Activated T-cell treated with anti-CD3 and anti-CD28 coated beads, Interleukin-2, amount 50 U/mL, for 72 hours (primary cell): ENCODE measurements at regions not wholly inside any gene's neighbourhood (a gene's known extent, or its start where the extent isn't known, plus 50 kb on each side); places are given as distances from the start of the nearest gene placed in this dataset.

Source experiments
- ATAC-seq, 2 donors: fragments of 150-1000 bp; cut with Tn5 transposase; replicated peaks in 1 of 2; 2 replicates each; pipeline ENCODE4 v1.10.0; 2021; ENCODE audit warnings: moderate library complexity in 2 of 2, mild to moderate bottlenecking in 1 of 2
- DNase-seq, 2 donors: peaks; one replicate each; pipeline ENCODE4 v3.0.0; 2021 to 2022; ENCODE audit warnings: mixed read lengths in 1 of 2
- H3K27ac Mint-ChIP-seq: one replicate; pipeline ENCODE4 v1.8.0; 2022; ENCODE audit warnings: mild to moderate bottlenecking, moderate library complexity, mixed read lengths
- H3K27me3 Mint-ChIP-seq: one replicate; pipeline ENCODE4 v1.8.0; 2022; ENCODE audit warnings: low read depth, mixed read lengths
- H3K36me3 Mint-ChIP-seq, 2 donors: one replicate each; pipeline ENCODE4 v1.8.0; 2022; ENCODE audit warnings: mixed read lengths in 2 of 2, mild to moderate bottlenecking in 1 of 2; ENCODE audit not compliant: insufficient read depth in 2 of 2
- H3K4me1 Mint-ChIP-seq: one replicate; pipeline ENCODE4 v1.8.0; 2022; ENCODE audit warnings: low read depth, mixed read lengths
- H3K4me3 Mint-ChIP-seq, 2 donors: one replicate each; pipeline ENCODE4 v1.8.0; 2022; ENCODE audit warnings: mild to moderate bottlenecking in 2 of 2, mixed read lengths in 2 of 2, moderate library complexity in 2 of 2
- H3K9me3 Mint-ChIP-seq, 2 donors: one replicate each; pipeline ENCODE4 v1.8.0; 2022; ENCODE audit warnings: mixed read lengths in 2 of 2

DNA sequence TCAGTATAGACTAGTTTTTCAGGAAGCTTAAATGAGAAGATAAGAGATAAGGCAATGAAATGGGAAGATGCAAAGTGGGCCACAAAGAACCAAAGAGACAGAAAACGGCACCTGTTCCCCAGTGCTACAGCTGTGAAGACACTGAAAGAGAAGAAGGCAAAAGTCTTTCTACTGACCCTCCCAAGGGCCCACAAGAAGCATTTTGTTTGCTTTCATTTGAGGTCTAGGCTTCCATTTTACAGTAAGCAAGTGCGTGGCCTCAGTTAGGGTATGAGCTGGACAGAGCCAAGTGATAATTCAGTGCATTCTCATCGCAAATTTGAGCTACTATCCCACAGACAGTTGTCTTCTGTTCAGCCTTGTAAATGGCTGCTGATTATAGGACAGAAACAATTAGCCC, 53.4 kb upstream of the STK17B start:
- Mint-ChIP-seq H3K27me3 (no peaks in the 10 kb centered on the region), H3K4me1 (peaks cover 77% of the 10 kb centered on the region), H3K4me3 (peak overlapping the region; percentile 16 to 29), H3K36me3 (peaks cover 6 to 24% of the 10 kb centered on the region in 2 donors), H3K27ac (peak overlapping the region; percentile 89), H3K9me3 (peaks cover 3 to 4% of the 10 kb centered on the region in 2 donors)
- no peak for DNase-seq
- no peak for ATAC-seq

DNA sequence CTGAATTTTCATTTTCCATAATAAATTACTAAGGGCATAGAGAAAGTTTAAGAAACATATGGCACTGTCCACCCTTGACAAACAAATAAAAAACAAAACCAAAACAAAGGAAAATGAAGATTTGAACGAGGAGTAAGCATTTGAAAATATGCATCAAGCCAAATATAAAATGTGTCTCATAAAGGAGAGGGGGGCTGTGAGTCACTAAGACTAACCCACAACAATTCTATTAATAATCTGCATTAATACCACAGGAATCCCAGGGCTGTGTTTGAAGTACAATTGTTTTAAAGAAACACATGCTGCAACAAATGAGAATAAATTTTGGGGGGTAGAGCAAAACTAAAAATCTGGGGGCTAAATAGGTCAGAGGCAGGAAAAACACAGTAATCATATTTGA, 53.8 kb upstream of the STK17B start:
- Mint-ChIP-seq H3K27me3 (no peaks in the 10 kb centered on the region), H3K4me1 (peaks cover 79% of the 10 kb centered on the region), H3K27ac (peak overlapping the region; percentile 89), H3K4me3 (peak overlapping the region in 1 of 2 donors; percentile 29), H3K9me3 (peaks cover 3 to 4% of the 10 kb centered on the region in 2 donors), H3K36me3 (peaks cover 6 to 24% of the 10 kb centered on the region in 2 donors)
- ATAC-seq (no peak), DNase-seq (no peak)

DNA sequence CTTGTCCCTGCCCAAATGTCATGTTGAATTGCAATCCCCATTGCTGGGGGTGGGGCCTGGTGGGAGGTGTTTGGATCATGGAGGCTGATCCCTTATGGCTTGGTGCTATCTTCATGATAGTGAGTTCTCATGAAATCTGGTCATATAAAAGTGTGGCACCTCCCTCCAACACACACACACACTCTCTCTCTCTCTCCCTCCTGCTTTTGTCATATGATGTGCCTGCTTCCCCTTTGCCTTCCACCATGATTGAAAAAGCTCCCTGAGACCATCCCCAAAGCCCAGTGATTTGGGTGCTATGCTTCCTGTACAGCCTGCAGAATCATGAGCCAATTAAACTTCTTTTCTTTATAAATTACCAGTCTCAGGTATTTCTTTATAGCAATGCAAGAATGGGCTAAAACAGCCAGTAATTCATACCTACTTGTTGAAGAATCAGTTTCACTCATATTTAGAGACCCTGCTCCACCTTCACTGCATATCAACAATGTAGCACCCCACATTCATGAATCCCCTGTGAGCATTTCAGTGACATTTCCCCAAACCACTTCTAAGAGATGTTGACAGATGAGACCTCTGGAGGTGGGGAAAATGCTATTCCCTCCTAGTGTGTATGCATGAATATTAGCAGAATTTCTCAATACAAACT, 54.8 kb upstream of the STK17B start:
- H3K27ac Mint-ChIP-seq, result peak overlapping the region; percentile 6
- H3K4me1 Mint-ChIP-seq, result peaks cover 80% of the 10 kb centered on the region
- peaks cover 3 to 4% of the 10 kb centered on the region in 2 donors for H3K9me3 Mint-ChIP-seq
- peaks cover 6 to 24% of the 10 kb centered on the region in 2 donors for H3K36me3 Mint-ChIP-seq
- H3K4me3 Mint-ChIP-seq, result peak overlapping the region; percentile 24 to 47
- H3K27me3 Mint-ChIP-seq, result no peaks in the 10 kb centered on the region
- no peak for ATAC-seq
- DNase-seq, result no peak

DNA sequence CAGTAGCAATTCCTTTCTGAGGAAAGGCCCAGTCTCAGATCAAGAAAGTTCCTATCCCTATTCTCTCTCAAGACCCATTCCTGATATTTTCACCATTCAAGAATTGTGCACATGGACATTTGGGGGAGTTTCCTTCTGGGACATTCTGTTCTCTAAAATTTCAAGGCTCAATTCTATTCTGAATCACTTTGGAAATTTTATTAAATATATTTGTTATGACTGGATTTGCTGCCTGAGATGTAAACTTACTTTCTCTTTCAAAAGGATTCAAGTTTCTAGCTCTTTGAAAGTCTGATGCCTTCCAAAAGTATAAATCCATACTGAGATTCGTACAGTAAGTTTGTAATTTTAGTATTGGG, 55.3 kb upstream of the STK17B start:
- H3K27ac Mint-ChIP-seq, result peak overlapping the region; percentile 59
- peaks cover 85% of the 10 kb centered on the region for H3K4me1 Mint-ChIP-seq
- DNase-seq (no peak), ATAC-seq (no peak)
- no peaks in the 10 kb centered on the region for H3K27me3 Mint-ChIP-seq
- H3K36me3 Mint-ChIP-seq, result peaks cover 6 to 24% of the 10 kb centered on the region in 2 donors
- H3K4me3 Mint-ChIP-seq, result peak overlapping the region; percentile 24 to 47
- peaks cover 3 to 4% of the 10 kb centered on the region in 2 donors for H3K9me3 Mint-ChIP-seq

DNA sequence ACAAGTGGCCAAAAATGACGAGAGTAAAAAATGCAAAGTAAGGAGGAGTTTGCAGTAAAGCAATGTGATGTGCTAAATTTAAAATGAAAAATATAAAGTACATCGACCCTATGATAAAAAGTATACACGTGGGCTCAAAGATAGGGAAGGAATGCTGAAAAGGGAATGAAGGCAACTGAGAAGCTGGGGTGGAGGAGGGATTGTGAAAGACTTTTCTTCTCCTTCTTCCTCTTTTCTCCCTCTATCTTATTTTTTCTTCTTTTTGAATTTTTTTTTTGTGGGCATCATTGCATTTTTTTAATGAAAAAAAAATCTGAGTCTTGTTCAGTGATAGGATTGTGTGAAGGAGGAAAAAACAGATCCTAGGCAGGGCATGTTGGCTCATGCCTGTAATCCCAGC, 57.6 kb upstream of the STK17B start:
- peak overlapping the region; percentile 63 for H3K27ac Mint-ChIP-seq
- H3K9me3 Mint-ChIP-seq, result peaks cover 0 to 1% of the 10 kb centered on the region in 2 donors
- DNase-seq, result no peak
- no peak for ATAC-seq
- H3K4me3 Mint-ChIP-seq, result peak overlapping the region; percentile 51 to 55
- H3K4me1 Mint-ChIP-seq, result peaks cover 97% of the 10 kb centered on the region
- no peaks in the 10 kb centered on the region for H3K27me3 Mint-ChIP-seq
- H3K36me3 Mint-ChIP-seq, result peaks cover 4 to 13% of the 10 kb centered on the region in 2 donors

DNA sequence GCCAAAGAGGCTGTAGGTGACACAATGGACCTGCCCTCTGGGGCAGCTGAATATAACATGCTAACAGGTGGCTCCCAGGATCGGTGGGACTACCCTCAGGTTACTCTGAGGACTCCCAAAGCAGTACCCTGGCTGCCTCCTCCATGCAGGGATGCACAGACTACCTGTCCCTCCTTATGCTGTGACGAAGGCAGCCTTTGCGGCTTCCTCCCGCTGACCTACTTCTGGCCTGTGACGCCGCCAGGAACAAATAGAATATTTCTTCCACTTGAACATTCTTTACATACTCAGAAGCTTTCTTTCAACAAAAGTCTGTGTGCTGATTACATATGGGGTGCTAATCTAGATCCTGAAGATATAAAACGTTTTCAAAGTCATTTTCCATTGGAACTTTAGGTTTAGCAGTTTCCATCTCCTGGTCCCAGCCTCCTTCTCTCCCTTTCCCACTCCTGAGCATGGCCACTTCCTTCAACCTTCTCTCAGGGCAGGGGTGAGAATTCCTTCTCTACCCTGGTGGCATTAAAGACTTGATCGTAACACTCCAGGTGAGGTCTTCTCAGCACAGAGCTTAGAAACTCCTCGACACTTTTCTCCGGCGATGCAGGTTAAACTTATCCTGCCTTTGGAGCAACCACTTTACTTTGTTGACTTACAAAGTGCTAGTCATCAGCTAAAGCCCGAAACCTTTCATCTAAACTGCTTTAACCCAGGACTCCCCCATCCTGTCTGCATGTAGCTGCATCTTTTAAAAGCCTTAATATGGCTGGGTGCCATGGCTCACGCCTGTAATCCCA, 58.9 kb upstream of the STK17B start:
- H3K9me3 Mint-ChIP-seq, result no peaks in the 10 kb centered on the region
- ATAC-seq, result peak; percentile 8 to 33
- H3K4me1 Mint-ChIP-seq, result peaks cover 97% of the 10 kb centered on the region
- H3K27me3 Mint-ChIP-seq, result no peaks in the 10 kb centered on the region
- peaks cover 2 to 6% of the 10 kb centered on the region in 2 donors for H3K36me3 Mint-ChIP-seq
- peak; percentile 31 to 55 for DNase-seq
- peak overlapping the region; percentile 94 for H3K27ac Mint-ChIP-seq
- peak overlapping the region; percentile 84 to 88 for H3K4me3 Mint-ChIP-seq

DNA sequence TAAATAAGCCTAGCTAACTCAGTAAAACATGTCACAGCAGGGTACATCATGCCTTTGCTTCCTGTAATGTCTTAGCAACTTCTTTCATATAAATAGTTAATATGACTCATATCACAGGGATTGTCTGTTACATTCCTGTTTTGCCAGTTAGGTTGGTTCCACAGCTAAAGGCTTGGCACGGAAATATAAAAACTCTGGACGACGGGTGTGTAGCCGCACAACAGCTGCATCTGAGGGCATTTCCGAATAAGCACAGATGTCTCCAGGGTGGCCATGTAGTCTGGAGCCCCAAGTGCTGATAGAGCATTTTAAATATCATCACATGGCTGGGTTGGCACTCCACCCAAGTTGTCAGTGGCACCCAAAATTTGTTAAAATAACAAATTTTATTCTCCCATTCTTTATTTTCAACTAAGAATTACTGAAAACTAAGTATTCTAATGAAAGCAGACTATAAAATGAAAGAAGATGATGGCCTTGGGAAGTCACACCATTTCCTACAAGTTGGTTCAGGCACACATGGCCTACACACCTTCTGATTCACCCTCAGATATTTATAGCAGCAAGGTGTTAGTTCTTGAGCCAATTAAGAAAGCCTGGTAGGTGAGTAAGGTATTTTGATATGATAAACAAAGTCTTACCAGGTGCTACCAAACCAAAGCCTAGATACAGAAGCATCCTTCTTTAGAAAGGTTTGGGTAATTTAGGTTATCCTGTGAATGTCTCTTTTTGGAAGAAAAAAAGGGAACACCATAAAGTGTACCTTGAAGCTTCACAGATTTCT, 61.8 kb upstream of the STK17B start:
- ATAC-seq (peak; percentile 34 to 49), DNase-seq (no peak)
- Mint-ChIP-seq H3K36me3 (peaks cover 6 to 12% of the 10 kb centered on the region in 2 donors), H3K4me1 (peaks cover 100% of the 10 kb centered on the region), H3K27ac (peak overlapping the region; percentile 86), H3K9me3 (no peaks in the 10 kb centered on the region), H3K4me3 (peak overlapping the region; percentile 29 to 58), H3K27me3 (no peaks in the 10 kb centered on the region)

DNA sequence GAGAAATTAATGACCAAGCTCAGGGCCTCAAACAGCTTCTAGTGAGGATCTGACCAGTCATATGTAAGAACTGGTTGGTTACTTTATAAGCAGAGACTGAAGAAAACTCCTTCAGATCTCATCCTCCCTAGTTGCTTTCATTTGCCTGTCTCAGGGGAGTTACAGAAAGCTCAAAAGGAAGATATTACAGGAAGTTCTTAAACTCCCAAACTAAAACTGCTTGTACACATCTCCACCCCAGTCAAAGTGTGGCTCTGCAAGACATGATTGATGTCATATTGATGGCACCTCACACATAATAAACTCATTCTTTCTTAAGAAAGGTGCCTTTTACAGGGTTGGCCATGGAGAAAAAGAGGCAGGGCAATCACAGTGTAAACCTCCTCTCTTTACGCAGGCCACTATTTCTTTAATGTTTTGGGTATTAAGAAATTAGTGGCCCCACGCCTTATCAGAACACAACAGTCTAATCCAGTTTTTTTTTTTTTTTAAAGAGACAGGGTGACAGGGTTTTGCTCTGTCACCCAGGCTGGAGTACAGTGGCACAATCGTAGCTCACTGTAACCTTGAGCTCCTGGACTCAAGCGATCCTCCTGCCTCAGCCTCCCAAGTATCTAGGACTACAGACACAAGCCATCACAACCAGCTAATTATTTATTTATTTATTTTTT, 62.6 kb upstream of the STK17B start:
- peaks cover 6 to 14% of the 10 kb centered on the region in 2 donors for H3K36me3 Mint-ChIP-seq

DNA sequence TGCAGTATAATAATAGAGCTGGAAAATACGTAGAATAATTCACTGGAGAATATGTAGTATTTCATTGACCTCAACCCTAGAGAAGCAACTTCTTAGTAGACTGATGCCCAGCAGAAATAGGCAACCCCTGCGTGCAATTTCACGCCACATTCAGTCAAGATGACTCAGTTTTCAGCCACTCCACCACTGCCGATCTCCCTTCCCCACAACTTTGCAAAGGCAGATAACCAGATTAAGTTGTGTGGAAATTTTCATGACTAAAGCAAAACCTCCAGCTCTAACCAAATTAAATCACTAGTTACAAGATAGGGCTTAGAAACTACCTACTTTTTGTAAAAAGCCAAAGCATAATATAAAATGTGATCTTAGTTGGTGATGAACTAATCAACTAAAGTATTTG, 63.3 kb upstream of the STK17B start:
- Mint-ChIP-seq H3K4me1 (peaks cover 100% of the 10 kb centered on the region), H3K9me3 (no peaks in the 10 kb centered on the region), H3K4me3 (peak overlapping the region; percentile 37 to 58), H3K27ac (peak overlapping the region; percentile 86), H3K27me3 (no peaks in the 10 kb centered on the region), H3K36me3 (peaks cover 6 to 14% of the 10 kb centered on the region in 2 donors)
- DNase-seq (peak; percentile 78 to 86), ATAC-seq (peak; percentile 76 to 78)

More for the DNA sequence above, 62.6 kb upstream of the STK17B start:
- H3K4me3 Mint-ChIP-seq, result peak overlapping the region; percentile 24 to 58
- H3K9me3 Mint-ChIP-seq, result no peaks in the 10 kb centered on the region
- DNase-seq, result peak in 1 of 2 donors; percentile 29
- no peaks in the 10 kb centered on the region for H3K27me3 Mint-ChIP-seq
- peaks cover 100% of the 10 kb centered on the region for H3K4me1 Mint-ChIP-seq
- peak; percentile 30 to 57 for ATAC-seq
- peak overlapping the region; percentile 86 for H3K27ac Mint-ChIP-seq

DNA sequence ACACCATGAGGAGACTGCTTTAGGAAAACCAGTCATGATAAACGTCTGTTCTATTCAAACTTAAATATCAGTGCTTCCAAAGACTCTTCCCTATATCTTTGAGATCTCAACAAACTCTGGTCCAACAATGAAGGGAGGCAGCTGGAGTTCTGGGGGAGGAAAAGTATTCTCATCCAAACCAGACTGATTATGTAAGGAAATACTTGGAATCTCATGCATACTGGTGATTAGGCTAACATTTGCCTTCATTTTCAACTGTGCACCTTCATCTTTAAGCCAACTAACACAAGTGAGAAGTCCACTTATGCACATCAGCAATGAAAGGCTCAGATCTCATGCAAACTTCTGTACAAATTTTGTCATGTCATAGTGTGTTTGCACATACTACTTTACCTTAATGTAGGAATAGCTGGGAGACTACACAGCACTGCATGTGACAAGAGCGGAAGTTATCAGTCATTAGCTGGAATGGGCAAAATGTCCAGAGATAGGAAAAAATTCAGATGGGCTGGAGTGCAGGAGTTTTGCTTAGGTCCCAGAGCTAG, 67.5 kb upstream of the STK17B start:
- Mint-ChIP-seq H3K4me1 (peaks cover 91% of the 10 kb centered on the region), H3K27ac (peak overlapping the region; percentile 96), H3K4me3 (peak overlapping the region; percentile 81 to 94), H3K9me3 (no peaks in the 10 kb centered on the region), H3K36me3 (peaks cover 7 to 14% of the 10 kb centered on the region in 2 donors), H3K27me3 (no peaks in the 10 kb centered on the region)
- DNase-seq, result no peak
- ATAC-seq, result no peak

DNA sequence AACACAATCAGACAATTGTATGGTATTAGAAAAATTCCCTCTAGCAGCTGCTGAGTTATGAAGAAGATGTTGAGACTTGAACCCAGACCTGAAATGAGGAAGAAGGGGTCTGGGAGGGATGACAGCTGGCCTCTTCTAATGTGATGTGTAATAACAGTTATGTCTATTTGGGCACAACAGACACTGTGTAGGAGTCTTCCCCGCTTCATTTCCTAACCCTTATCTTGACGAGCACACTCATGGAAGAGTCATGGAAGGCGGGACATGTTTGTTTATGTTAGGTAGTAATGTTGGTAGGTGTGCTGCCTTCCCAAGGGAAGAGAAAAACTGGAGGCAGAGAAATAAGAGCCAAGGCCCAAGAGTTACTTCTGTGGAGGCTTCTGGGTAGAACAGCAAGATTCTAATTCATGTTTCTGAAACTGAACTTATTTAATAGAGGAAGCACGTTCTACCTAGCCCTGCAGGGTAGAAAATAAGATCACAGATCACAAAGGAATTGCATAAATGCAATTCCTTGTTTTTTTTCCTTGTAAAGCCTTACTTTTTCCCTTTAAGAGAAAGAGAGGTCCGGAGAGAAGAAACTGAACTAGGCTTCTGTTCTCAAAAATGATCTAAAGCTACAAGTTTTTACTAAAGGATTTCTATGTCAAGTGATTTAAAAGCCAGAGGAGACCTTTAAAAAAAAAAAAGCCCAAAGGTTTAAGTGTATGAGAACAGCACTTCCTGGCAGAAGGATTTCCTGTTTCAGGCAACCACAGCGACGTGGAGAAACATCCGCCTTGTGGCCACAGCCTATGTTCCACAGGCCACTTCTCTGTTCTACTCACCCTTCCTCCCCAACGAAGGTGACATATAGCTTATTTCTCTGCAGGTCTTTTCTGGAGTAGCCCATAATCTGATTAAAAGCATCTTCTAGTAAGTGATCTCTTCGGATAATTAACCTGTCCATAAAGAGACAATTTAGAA, 68.5 kb upstream of the STK17B start:
- ATAC-seq (peak; percentile 62 to 67), DNase-seq (peak; percentile 84 to 88)
- no peaks in the 10 kb centered on the region for H3K27me3 Mint-ChIP-seq
- H3K36me3 Mint-ChIP-seq, result peaks cover 7 to 14% of the 10 kb centered on the region in 2 donors
- peak overlapping the region; percentile 96 for H3K27ac Mint-ChIP-seq
- H3K4me1 Mint-ChIP-seq, result peaks cover 90% of the 10 kb centered on the region
- no peaks in the 10 kb centered on the region for H3K9me3 Mint-ChIP-seq
- H3K4me3 Mint-ChIP-seq, result peak overlapping the region; percentile 81 to 94
